VCaP (cell line): ENCODE measurements at regions not wholly inside any gene's neighbourhood (a gene's known extent, or its start where the extent isn't known, plus 50 kb on each side); places are given as distances from the start of the nearest gene placed in this dataset.

Experiments
- H3K27ac ChIP-seq: fragments of 450-650 bp; 2 replicates; pipeline ENCODE4 v1.5.1; 2017
- CTCF ChIP-seq: fragments of 450-650 bp; conservative IDR thresholded peaks from 2 replicates; pipeline ENCODE4 v1.5.1; 2017; ENCODE audit warnings: mild to moderate bottlenecking, moderate library complexity

GRCh38 chr2:15874854-15875804, 65.2 kb upstream of the MYCN start:
- TF ChIP-seq CTCF, result no peak
- H3K27ac ChIP-seq, result no peak overlapping the region

- H3K27ac ChIP-seq, result no peak overlapping the region
- TF ChIP-seq CTCF, result no peak
These were observed 64.2 kb upstream of the MYCN start for GRCh38 chr2:15875969-15876705.

GRCh38 chr2:15880226-15881119, 59.9 kb upstream of the MYCN start:
- no peak for TF ChIP-seq CTCF
- H3K27ac ChIP-seq, result no peak overlapping the region

- H3K27ac ChIP-seq, result no peak overlapping the region
- no peak for TF ChIP-seq CTCF
These were observed 59.3 kb upstream of the MYCN start for GRCh38 chr2:15881120-15881433.

GRCh38 chr2:15881676-15882075, 58.7 kb upstream of the MYCN start:
- no peak for TF ChIP-seq CTCF
- no peak overlapping the region for H3K27ac ChIP-seq

GRCh38 chr2:15882761-15883497, 57.4 kb upstream of the MYCN start:
- no peak overlapping the region for H3K27ac ChIP-seq
- no peak for TF ChIP-seq CTCF
